Stimulated activated CD8-positive, alpha-beta memory T cell treated with anti-CD3 and anti-CD28 coated beads, Interleukin-15, amount 100 ng/mL, for 4 hours (primary cell): ENCODE measurements at regions not wholly inside any gene's neighbourhood (a gene's known extent, or its start where the extent isn't known, plus 50 kb on each side); places are given as distances from the start of the nearest gene placed in this dataset.

Experiments
- DNase-seq, 2 donors: peaks; one replicate each; pipeline ENCODE4 v3.0.0-alpha.2; 2020; ENCODE audit warnings: low read depth in 2 of 2

- DNase-seq, result no peak
These were observed 105.5 kb upstream of the CPLX2 start for GRCh38 chr5:175765858-175766257.

GRCh38 chr5:175766963-175767362, 104.4 kb upstream of the CPLX2 start:
- DNase-seq, result no peak

DNA sequence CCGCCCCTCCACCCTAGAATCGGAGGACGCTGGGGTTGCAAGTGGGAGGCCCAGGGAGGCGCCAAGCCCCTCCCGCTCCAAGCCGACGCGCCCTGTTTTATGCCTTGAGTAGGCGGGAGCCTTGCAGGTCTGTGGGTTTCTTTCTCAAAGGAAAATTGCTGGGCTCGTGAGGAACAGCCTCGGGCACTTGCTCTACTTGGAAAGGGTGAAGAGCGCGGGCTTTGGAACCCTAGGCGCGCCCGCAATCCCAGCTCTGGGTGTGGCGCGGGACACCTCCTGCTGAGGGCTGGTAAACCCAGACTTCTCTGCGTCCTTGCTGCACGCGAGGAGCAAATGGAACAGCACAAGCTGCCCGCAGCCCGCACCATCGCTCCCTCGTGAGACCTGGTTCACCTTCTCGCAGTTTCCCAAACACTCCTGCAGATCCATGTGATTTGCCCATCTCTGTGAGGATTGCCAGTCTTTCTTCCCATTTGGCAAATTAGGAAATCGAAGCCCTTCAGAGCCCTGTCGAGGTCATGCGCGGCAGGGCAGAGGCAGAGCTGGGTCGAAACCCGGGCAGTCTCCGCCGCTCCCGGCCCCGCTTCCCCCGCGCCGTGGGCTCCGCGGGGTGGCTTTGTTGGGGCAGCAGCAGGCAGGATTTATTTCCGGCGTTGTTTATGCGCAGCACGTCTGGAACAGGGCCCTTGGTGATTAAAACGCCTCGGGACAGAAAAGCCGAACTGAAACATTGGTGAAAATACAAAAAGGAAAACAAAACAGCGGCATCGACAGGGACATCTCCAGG, 98.4 kb upstream of the CPLX2 start:
- DNase-seq, result no peak

DNA sequence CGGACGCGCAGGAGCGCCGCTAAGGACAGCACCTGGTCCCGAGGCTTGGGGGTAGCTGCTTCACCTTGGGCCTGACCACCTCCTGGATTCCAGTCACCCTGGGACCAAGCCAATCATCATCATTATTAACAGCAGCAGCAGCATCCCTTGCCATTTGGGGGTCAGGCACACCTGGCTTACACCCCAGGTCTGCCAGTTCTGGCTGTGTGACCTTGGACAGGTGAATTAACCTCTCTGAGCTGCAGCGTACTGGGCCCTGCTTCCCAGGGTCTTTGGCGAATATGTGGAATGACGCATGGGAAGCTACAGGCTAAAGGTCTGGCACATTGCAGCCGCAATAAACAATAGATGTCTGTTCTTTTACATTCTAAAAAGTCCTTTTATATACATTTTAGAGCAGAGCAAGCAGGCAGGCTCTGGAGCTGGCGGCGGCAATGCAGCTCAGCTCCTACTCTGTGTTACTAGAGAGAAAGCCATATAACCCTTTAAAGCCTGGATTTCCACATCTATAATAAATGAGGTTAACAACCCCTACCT, 97.8 kb upstream of the CPLX2 start:
- DNase-seq, result no peak

DNA sequence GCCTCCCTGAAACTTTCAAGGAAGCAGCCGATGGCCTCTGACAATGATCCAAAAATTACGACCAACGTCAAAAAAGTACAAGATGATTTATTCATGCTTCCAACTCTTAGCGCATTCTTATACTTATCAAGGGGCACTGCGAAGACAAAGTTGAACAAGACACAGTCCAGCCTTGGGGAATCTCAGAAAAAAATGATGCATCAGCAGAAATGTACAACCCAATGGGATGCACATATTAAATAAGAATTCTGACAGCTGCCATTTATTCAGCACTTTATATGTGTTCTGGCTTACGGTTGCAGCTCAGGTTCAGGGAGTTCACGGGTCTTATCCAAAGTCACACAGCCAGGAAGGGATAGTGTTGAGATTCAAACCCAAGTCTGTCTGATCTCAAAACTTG, 96.0 kb upstream of the CPLX2 start:
- DNase-seq, result no peak

GRCh38 chr5:175778951-175779503, 92.4 kb upstream of the CPLX2 start:
- DNase-seq, result no peak

DNA sequence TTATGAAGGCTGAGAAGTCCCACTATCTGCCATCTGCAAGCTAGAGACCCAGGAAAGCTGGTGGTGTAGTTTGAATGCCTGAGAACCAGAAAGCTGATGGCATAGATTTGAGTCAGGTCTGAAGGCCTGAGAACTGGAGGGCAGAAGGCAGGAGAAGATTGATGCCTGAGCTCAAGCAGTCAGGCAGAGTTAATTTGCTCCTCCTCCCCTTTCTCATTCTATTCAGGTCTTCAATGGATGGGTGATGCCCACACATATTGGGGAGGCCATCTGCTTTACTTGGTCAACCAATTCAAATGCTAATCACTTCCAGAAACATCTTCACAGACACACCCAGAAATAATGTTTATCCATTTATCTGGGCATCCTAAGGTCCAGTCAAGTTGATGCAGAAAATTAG, 87.6 kb upstream of the CPLX2 start:
- no peak for DNase-seq

- no peak for DNase-seq
These were observed 87.1 kb upstream of the CPLX2 start for GRCh38 chr5:175784230-175784629.

GRCh38 chr5:175785681-175786080, 85.7 kb upstream of the CPLX2 start:
- no peak for DNase-seq

- no peak for DNase-seq
These were observed 83.1 kb upstream of the CPLX2 start for GRCh38 chr5:175788155-175788787.

GRCh38 chr5:175789670-175790069, 81.7 kb upstream of the CPLX2 start:
- no peak for DNase-seq

DNA sequence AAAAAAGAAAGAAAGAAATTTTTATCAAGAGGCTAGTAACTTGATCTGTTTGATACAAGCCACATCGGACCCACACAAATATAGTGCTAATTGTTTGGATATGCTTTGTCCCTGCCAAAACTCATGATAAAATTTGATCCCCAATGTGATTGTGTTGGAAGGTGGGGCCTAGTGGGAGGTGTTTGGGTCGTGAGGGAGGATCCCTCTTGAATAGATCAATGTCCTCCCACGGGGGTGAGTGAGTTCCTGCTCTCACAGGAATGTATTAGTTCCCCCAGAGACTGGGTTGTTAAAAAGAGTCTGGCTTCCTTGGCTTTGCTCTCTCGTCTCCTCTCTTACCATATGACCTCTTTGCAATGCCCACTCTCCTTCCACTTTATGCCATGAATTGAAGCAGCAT, 80.6 kb upstream of the CPLX2 start:
- DNase-seq, result no peak

DNA sequence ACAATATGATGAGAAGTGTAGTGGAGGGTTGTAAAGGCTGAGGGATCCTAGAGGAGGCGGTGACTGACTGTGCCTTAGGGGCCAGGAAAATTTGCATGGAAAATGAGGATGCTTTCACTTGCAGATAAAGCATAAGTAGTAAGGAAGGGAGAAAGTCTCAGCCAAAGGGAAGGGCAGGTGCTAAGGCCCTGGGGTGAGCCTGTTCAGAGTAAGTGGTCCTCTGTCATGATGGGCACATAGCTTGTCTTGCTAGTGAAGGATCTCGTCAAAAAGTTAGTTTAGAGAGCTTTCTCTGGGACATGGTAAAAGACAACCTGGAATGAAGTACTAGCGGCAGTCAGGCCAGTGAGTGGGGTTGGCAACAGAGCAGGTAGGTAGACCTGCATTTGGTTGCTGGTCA, 75.4 kb upstream of the CPLX2 start:
- DNase-seq, result no peak

GRCh38 chr5:175796536-175797499, 74.6 kb upstream of the CPLX2 start:
- DNase-seq, result peak; percentile 20 to 26

DNA sequence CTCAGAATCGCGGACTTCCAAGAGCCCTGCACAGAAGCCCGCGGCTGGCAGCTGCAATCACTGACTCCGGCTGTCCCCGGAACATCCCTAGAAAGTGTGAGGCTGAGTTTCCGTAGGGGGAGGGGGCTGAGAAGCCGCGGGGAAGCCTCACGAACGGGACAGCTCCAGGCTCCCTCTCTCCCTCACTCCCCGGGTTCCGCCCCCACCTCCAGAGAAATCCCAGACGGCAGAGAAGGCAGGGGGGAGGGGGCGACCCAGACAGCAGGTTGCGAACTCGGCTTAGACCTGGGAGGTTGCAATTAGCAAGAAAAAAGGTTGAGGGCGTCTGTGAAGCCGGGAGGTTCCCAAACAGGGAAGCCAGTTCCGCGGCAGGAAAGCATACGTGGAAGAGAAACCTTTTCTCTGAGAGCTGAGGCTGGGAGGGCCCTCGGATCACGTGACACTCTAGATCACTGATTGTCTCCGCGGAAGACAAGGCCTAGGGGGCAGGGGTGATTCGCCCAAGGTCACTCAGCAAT, 73.8 kb upstream of the CPLX2 start:
- DNase-seq, result no peak

DNA sequence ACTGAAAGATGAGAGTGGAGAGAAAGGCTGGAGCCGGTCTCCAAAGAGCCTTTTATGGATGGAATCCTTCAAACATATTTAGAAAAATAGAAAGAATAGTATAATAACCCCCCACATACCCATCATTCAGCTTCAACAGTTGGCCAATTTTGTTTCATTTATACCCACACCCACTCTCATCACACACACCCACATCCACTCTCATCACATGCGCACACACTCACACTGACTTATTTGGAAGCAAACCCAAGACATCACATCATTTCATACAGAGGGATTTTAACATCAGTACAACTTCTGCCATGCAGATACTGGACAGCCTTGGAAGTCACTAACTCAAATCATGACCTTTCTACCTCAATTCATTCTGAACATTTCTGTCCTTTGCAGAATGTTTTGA, 72.8 kb upstream of the CPLX2 start:
- DNase-seq, result no peak

DNA sequence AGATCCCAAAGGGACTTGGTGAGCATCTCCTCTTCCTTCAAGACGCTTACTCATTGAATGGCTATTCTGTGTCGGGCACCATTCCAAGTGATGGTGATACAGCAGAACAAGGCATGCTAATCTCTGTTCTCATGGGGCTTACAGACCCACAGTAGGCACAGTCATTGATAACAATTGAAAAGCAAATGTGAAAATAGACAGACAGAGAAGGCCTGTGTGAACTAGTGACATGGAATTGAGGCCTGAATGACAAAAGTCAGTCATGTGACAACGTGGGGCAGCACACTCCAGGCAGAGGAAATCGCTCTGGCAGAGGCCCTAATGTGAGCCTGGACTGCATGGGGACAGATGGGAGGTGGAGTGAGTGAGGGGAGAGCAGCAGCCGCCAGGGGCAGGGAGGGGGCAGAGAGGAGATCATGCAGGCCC, 70.7 kb upstream of the CPLX2 start:
- DNase-seq, result no peak

- no peak for DNase-seq
These were observed 69.0 kb upstream of the CPLX2 start for GRCh38 chr5:175802361-175802760.

GRCh38 chr5:175803254-175803653, 68.1 kb upstream of the CPLX2 start:
- DNase-seq, result no peak

DNA sequence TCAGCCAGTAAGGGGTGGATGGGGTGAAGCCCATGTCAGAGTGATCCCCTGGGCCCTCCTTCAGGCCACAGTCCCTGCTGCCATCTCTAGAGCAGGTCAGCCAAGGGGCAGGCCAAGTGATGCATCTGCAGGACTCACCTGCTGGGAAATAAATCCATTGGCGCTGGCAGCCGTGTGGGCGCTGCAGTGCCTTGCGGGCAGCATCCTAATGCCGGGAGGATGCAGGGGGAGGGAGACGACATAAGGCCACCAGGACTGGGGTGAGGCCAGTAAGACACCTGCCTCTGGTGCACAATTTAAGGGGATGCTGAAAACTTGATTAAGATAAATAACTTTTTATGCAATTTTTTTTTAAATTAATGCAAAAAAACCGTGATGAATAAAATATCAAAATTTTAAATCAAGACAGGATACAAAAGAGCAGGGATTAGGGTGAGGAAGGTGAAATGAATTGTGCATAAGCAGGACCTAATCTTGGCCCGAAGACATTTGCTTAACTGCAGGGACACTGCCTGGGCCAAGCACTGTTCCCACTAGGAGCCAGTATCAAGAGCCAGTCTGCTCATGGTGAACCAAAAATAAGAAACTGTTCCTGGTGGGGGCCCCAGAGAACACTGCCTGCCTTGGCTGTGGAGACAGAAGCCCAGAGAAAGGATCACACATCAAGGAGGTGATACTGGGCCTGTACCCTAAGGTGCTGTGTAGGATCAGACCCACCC, 67.5 kb upstream of the CPLX2 start:
- no peak for DNase-seq
